ENCODE measurements at regions not wholly inside any gene's neighbourhood (a gene's known extent, or its start where the extent isn't known, plus 50 kb on each side); places are given as distances from the start of the nearest gene placed in this dataset.

DNA sequence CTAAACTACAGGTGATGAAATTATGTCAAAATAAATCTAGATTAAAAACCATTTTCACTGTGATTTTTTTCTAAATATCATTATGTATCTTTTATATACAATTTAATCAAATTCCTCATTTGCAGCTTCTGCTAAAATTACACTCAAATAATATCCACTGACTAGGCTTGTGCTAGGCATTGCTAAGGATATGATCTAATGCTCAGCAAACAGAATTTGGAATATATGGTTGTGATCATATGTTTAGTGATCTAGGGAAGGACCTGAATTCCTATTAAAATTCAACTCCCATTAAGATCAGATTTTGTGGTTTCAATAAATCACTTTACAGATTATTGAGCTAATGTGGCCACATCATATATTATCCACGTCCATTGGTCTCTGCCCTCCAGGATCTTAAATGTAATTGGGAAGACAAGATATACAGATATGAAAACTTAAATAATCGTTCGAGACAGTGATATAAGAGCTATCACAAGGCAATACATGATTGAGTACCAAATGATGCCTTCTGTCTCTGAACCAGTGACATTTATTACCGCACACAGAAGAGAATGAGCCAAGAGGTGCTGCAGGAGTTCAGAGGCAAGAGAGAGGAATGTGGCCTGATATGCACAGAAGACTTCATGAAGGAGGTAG, 206.0 kb upstream of the RPS6KA3 start:
- DNase-seq (ENCODE audit: low spot score), result no peak

- no peak for DNase-seq (ENCODE audit: low spot score)
Observed at GRCh38 chrX:20472148-20472547, 205.4 kb upstream of the RPS6KA3 start.

GRCh38 chrX:20471483-20471882, 204.8 kb upstream of the RPS6KA3 start:
- no peak for DNase-seq (ENCODE audit: low spot score)

DNA sequence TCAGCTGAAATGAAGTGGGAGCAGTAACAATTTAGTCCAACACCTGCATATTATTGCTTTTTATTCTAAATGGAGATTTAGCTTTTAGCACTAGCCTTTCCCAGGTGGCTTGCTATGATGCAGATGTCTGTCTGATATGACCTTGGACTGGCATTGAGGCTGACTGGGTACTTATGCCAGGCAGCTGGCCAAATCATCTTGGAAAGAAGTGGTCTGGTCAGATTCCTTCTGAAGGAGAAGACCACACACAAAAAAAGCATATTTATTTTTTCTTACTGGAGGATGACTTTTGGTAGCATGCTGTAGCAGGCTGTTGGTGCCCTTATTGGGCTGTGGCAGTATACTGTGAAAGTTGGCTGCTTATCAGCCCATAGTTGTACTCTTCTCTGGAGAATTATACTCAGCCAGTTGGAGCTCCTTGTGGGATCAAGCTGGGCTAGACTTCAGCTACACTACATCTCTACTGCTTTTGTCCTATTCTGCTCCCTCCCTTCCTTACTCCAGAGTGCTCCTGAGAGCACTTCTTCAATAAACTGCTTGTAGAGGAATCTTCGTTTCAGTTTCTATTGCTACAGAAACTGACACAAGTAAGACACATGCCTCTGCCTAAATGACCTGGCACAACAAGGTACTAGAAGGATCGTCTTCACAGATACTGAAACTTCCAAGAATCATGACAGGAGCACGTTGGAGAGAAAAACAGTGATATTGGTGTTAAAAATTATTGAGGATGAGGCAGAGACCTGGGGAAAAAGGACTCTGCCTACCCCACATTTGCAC, 196.8 kb upstream of the RPS6KA3 start:
- no peak for DNase-seq (ENCODE audit: low spot score)

- peak; percentile 94 for DNase-seq (ENCODE audit: low spot score)
Observed at GRCh38 chrX:20461576-20461975, 194.9 kb upstream of the RPS6KA3 start.

GRCh38 chrX:20461002-20461401, 194.3 kb upstream of the RPS6KA3 start:
- peak; percentile 4 for DNase-seq (ENCODE audit: low spot score)

DNA sequence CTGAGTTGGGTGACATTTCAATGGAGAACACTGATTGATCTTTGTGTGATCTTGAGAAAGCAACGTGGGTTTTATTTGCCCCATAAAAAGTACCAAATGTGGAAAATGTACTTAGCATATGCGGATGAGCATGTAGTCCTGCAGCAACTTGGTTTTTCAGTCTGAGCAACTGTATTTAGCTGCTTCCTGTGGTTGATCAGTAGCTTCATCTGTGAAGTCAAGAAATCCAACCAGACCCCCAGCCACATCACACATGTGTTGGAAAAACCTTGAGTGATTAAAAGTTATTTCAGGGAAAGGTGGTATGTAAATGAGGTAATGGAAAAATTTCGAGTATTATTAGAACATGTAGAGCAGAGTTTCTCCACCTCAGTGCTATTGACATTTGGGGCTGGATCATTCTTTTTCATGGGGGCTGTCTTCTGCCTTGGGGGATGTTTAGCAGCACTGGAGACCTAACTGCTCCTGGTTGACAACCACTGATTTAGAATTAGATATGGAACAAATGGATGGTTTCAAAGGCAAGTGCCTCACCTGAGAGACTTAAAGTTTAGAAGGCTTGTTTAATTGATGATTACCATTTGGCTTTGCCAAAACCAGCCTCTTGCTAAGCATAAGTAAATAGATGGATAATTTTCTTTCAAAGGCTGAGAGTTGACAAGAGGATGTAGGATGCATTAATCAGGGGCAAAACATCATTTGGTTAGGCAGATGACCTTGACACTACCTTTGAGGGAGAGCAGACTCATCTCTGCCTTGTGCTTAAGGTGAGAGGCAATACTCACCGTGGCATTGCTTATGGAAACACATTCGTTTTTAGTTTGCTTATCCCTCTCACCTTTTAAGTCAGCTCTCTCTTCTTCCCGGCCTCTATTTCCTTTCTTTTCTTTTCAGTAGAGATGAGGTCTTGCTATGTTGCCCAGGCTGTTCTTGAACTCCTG, 193.0 kb upstream of the RPS6KA3 start:
- no peak for DNase-seq (ENCODE audit: low spot score)

DNA sequence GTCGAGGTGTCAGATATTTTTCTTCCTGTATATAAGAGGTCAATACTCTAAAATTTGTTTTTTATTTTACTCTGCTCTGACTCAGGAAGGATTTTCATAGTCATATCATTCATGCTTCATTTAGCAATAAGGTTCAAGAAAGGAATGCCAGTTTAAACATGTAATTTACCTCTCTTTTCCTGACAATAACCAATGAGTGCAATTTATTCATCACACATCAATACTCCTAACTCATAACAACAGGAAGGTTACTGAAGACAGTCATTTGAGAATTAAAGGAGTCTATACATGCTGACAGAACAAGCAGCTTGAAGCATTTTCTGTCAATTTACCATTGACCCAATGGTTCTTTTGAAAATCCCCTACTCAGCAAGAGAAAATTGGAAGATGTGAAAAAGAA, 190.3 kb upstream of the RPS6KA3 start:
- DNase-seq (ENCODE audit: low spot score), result no peak

DNA sequence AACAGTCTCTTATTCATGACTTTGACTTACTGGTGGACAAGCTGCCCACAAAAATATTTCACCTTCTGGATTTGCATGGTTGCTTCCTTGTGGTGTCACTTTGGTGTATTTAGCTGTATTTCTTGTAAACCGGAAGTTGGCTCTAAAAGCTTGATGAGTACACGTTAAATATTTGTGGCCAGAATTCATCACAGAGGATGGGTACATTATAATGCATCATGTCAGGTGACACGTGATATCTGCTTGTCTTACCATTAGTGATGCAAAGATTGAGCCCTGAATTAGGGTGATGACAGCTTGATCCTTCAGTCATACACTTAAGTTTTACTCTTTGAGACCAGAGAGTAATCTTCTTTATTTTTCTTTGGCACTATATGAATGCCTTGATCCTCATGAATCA, 188.3 kb upstream of the RPS6KA3 start:
- DNase-seq (ENCODE audit: low spot score), result peak; percentile 80

DNA sequence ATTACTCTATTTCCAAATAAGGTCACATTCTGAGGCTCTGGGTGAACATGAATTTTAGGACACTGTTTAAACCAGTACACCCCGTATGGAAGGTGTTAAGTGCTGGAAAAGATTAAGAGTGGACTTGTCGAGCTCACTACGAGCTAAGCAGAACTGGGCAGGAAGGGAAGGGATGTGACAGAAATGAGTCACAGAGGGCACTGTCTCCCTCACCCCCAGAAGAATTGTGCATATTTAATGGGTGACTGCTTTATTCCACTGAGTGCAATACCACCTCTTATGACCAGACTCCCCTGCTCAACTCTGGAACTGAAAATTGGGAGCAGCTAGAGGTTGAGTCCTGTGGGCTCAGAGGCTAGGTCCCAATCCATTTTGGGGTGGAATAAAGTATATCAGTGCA, 187.4 kb upstream of the RPS6KA3 start:
- peak; percentile 72 for DNase-seq (ENCODE audit: low spot score)

DNA sequence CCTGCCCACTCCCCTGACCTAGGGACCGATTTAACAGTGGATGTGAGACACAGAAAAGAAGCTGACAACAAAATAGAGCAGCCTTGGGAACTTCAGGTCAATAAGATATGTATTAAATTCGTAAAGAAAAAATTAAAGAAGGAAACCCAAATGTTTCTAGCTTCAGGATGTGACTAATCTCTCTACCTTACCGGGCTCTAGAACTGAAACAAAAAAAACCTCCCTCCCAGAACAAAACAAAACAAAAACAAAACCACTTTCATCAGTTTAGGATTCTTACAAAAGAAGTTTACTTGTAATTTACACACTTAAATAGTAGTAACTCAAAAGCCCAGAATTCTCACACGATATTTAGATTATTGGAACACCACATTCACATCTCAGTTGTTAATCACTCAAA, 185.8 kb upstream of the RPS6KA3 start:
- DNase-seq (ENCODE audit: low spot score), result no peak

- DNase-seq (ENCODE audit: low spot score), result no peak
Observed at GRCh38 chrX:20451929-20452328, 185.2 kb upstream of the RPS6KA3 start.

- DNase-seq (ENCODE audit: low spot score), result no peak
Observed at GRCh38 chrX:20445109-20445508, 178.4 kb upstream of the RPS6KA3 start.

DNA sequence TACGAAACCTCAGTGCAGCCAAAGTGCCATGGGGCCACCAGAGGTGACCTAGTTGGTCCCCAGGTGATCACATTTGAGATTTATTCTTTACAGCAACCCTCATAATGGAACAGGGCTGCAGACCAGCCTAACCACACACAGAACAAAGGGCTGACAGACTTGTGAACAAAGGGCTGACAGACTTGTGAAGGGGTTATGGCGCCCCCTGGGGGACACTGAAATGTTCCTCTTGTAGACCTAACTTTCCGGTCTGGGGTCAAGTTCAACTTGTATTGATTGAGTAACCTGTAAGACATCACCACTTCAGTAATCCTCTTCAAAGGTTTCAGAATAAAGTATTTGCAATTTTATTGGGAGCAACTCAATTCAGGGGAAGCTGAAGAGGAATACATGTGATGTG, 175.9 kb upstream of the RPS6KA3 start:
- DNase-seq (ENCODE audit: low spot score), result peak; percentile 78

DNA sequence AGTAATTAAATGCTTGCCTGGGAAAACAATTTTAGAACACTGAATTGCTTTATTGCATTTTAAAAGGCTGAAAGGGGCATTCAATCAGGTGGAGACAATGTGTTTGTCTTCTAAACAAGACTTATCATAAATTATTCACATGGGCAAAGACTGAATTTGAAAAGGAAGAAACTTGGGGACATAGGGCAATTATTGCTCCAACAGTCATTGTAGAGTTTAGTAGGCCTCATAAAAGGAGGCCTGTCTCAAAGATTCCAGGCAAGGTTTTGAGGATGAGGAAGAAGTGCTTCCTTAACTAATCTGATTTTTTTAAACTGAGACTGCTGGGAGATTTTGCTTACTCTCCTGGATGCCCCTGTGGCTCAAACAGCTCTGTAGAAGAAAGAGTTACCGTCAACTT, 174.4 kb upstream of the RPS6KA3 start:
- no peak for DNase-seq (ENCODE audit: low spot score)

GRCh38 chrX:20438871-20439526, 172.3 kb upstream of the RPS6KA3 start:
- no peak for DNase-seq (ENCODE audit: low spot score)

DNA sequence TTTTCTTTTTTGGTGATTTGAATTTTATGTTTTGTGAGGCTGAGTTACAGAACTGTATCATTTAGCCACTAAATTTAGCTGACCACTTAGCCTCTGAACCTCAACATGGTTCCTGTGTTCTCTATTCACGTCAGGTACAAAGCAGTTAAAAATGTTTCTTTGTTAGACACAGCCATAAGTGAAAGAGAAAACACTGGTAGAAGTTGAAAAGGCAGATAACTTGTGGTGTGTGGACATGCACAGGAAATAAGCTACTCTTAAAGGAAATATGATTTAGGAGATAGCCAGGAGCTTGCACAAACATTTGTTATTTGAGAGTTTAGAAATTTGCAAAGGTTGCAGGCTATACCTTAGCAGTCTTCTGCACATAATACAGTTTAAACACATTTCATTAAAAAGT, 171.0 kb upstream of the RPS6KA3 start:
- DNase-seq (ENCODE audit: low spot score), result no peak

DNA sequence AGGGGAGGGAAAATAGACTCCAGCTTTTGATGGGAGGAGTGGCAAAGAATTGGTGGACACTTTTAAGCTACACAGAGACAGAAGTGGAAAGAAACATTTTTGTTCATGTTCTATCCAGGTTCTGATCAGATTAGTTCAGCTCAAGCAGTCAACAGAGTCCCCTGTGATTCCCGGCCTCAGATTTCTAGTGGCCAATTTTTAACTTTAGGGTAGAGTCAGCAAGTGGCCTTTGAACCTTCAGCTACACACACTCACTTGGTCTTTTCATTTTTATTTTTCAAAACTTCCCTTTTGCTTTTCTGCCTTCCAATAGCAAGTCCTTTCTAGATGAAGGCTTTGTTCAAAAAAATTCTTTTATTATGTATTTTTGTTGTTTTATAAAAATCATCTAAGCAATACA, 169.2 kb upstream of the RPS6KA3 start:
- DNase-seq (ENCODE audit: low spot score), result no peak

- no peak for DNase-seq (ENCODE audit: low spot score)
Observed at GRCh38 chrX:20434986-20435385, 168.3 kb upstream of the RPS6KA3 start.

DNA sequence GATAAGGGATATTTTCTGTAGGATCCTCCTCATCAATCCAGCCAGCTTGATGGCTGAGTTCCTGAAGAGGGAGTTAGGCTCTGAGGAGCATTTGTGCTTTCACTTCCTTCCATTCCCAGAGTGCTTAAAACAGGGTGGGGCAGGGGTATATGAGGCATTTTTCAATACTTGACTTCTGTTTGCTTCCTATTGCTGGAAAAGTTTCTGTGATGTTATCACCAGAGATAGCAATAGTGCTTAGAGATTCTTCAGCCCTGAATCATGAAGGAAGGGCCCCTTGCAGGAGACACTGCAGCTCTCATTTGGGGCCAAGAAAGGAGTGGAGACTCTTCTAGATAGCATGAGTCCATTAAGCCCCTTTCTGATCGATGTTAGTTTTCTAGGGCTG, 166.7 kb upstream of the RPS6KA3 start:
- DNase-seq (ENCODE audit: low spot score), result peak; percentile 32

DNA sequence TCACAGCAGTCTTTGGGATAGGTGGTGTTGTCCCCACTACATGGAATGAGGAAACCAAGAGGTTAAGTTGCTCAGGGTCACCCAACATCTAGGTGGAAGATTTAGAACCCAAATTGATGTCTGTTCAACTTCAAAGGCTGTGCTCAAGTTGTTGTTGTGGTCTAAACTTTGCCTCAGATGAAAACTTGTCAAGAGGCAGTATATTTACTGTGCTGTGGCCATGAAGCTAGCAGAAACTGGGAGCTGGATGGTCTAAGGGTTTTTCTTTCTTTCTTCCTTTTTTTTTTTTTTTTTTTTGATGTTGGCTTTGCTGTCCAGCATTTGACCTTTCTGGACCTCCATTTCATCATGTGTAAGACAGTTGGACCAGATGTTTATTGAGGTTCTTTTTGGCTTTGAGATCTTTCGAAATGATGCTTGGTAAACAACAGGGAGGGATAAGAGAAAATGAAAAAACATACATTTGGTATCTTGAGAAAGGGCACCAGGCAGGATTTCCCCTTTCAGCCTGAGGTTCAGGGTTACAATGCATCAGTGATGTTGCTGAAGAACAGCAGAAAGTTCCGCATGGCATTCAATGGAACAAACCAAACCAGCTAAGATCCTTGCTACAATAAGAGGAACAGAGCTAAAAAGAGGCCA, 166.2 kb upstream of the RPS6KA3 start:
- DNase-seq (ENCODE audit: low spot score), result no peak

GRCh38 chrX:20432048-20432447, 165.3 kb upstream of the RPS6KA3 start:
- peak; percentile 49 for DNase-seq (ENCODE audit: low spot score)
